RWPE2 (cell line): ENCODE measurements at regions not wholly inside any gene's neighbourhood (a gene's known extent, or its start where the extent isn't known, plus 50 kb on each side); places are given as distances from the start of the nearest gene placed in this dataset.
A peak's percentile ranks its signal among the peaks of the same experiment; 100 is the strongest.

Experiments used
- ATAC-seq: fragments of 200-7000 bp; cut with Tn5 transposase; 3 replicates; pipeline ENCODE4 v1.9.1; 2021; ENCODE audit warnings: low read depth
- DNase-seq: peaks from one replicate; pipeline ENCODE4 v3.0.0-alpha.2; 2020; ENCODE audit warnings: low spot score
- H3K27ac ChIP-seq: fragments of 450-650 bp; 2 replicates; pipeline ENCODE4 v1.5.1; 2017; ENCODE audit warnings: mild to moderate bottlenecking; ENCODE audit not compliant: poor library complexity, severe bottlenecking
- H3K27me3 ChIP-seq: fragments of 250-450 bp; sonication (Bioruptor Pico); 2 replicates; pipeline ENCODE4 v1.5.1; 2021; ENCODE audit warnings: mild to moderate bottlenecking, moderate library complexity; ENCODE audit not compliant: insufficient read depth, poor library complexity, severe bottlenecking
- H3K36me3 ChIP-seq: fragments of 250-450 bp; sonication (Bioruptor Pico); 2 replicates; pipeline ENCODE4 v1.5.1; 2020; ENCODE audit warnings: low read depth, mild to moderate bottlenecking, moderate library complexity
- H3K4me1 ChIP-seq: fragments of 250-450 bp; sonication (Bioruptor Pico); 2 replicates; pipeline ENCODE4 v1.5.1; 2021; ENCODE audit warnings: mild to moderate bottlenecking, moderate library complexity; ENCODE audit not compliant: insufficient read depth, poor library complexity, severe bottlenecking
- H3K4me3 ChIP-seq: fragments of 250-450 bp; sonication (Bioruptor Pico); 2 replicates; pipeline ENCODE4 v1.5.1; 2021; ENCODE audit warnings: mild to moderate bottlenecking, moderate library complexity; ENCODE audit not compliant: severe bottlenecking
- H3K9me3 ChIP-seq: fragments of 250-450 bp; sonication (Bioruptor Pico); 2 replicates; pipeline ENCODE4 v1.5.1; 2021; ENCODE audit warnings: mild to moderate bottlenecking, moderate library complexity; ENCODE audit not compliant: severe bottlenecking
- CTCF ChIP-seq: fragments of 450-650 bp; IDR thresholded peaks from one replicate; pipeline ENCODE4 v1.5.1; 2017; ENCODE audit warnings: mild to moderate bottlenecking, moderate library complexity; ENCODE audit not compliant: poor library complexity, severe bottlenecking

GRCh38 chr11:110935018-110935640 lies 222.9 kb upstream of the ARHGAP20 start:
- no peak overlapping the region for H3K27ac ChIP-seq
- H3K27me3 ChIP-seq = no peaks in the 10 kb centered on the region
- no peak for TF ChIP-seq CTCF
- H3K36me3 ChIP-seq = no peaks in the 10 kb centered on the region
- H3K4me1 ChIP-seq = no peaks in the 10 kb centered on the region
- DNase-seq = no peak
- no peak for ATAC-seq
- no peaks in the 10 kb centered on the region for H3K9me3 ChIP-seq
- H3K4me3 ChIP-seq = no peak overlapping the region

DNA sequence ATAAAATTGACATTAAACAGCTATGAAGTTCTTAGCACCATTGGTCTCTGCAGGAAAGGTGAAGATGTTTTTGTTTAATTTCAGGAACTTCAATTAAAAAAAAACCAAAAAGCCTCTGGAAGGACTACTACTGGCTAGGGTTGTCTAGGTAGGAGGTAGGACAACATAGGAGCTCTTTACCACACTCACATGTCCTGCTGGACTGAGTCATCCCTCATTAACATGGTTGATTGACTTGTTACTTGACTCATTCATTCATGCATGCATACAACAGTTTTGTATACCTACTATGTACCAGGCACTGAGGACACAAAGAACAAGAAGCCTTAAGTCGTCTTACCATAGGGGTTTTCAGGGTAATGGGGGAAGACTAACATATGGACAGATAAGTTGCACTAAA lies 216.9 kb upstream of the ARHGAP20 start:
- Histone ChIP-seq H3K27me3 (no peaks in the 10 kb centered on the region), H3K4me1 (no peaks in the 10 kb centered on the region), H3K27ac (no peak overlapping the region), H3K9me3 (no peaks in the 10 kb centered on the region), H3K36me3 (no peaks in the 10 kb centered on the region), H3K4me3 (no peak overlapping the region)
- ATAC-seq (no peak), DNase-seq (no peak)
- no peak for TF ChIP-seq CTCF

DNA sequence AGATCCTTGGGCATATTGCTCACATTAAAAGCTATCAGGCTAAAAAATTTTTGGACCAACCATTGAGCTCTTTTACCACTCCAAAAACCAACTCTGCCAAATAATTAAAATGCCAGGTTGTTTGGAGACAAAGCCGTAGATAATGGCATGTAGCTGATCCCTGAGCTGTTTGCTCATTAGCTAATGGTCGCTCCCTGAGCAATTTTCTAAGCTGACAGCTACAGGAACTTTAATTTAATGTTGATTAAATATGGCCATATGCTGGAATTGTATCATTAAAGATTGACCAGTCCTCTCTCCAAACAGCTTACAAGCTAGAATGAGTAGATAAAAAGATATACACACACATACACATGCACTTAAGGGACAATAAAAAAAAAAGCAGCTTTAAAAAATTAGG lies 216.2 kb upstream of the ARHGAP20 start:
- DNase-seq = no peak
- H3K27me3 ChIP-seq = no peaks in the 10 kb centered on the region
- H3K4me1 ChIP-seq = no peaks in the 10 kb centered on the region
- no peak overlapping the region for H3K27ac ChIP-seq
- no peaks in the 10 kb centered on the region for H3K9me3 ChIP-seq
- H3K4me3 ChIP-seq = no peak overlapping the region
- no peak for ATAC-seq
- no peaks in the 10 kb centered on the region for H3K36me3 ChIP-seq
- TF ChIP-seq CTCF = no peak

DNA sequence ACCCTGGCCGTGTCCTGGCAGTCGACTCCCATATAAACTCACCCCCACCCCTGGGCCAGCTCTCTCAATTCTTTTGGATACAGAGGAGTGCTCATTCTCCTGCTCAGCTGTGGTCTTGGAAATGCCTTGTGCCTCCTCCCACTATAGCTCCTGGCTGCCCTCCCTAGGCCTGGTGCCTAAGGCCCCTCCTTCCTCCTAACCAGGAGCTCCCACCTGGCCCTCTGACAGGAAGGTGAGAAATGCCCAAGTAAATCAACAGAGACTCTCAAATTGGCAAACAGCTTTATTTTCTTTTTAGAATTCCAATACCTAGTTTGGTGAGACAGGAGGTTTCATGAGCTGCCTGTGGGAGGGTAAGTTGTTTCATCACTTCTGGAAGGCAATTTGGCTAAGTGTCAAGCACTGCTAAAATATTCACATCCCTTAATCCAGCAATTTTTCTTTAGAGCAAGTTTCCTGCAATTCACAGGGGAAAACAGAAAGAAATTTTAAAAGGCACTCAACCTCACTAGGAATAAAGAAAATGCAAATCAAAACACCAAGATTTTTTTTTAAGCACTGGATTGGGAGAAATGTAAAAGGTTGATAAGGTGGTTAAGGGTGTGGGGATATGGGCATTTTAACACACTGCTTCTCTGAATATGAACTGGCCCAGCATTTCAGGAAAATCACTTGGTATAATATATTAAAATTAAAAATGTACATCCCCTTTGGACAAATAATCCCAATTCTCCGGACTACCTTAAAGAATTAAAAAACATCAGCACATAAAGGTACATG lies 209.7 kb upstream of the ARHGAP20 start:
- Histone ChIP-seq H3K36me3 (no peaks in the 10 kb centered on the region), H3K27me3 (no peaks in the 10 kb centered on the region), H3K4me1 (no peaks in the 10 kb centered on the region), H3K9me3 (no peaks in the 10 kb centered on the region), H3K4me3 (no peak overlapping the region), H3K27ac (no peak overlapping the region)
- DNase-seq (no peak), ATAC-seq (peak; percentile 66)
- TF ChIP-seq CTCF = no peak
